Peyer's patch (tissue), 4 donors: ENCODE measurements at regions not wholly inside any gene's neighbourhood (a gene's known extent, or its start where the extent isn't known, plus 50 kb on each side); places are given as distances from the start of the nearest gene placed in this dataset.

ENCODE experiments used
- DNase-seq, 3 donors: peaks; one replicate each; pipeline ENCODE4 v3.0.0-alpha.2; 2017 to 2019
- H3K27ac ChIP-seq, 4 donors: fragments of 200-600 bp; sonication (generic); one replicate each; pipeline ENCODE4 v1.5.1; 2016 to 2019
- H3K27me3 ChIP-seq, 2 donors: fragments of 200-600 bp; sonication (generic); one replicate each; pipeline ENCODE4 v1.5.1; 2019
- H3K36me3 ChIP-seq, 3 donors: fragments of 200-600 bp; sonication (generic); one replicate each; pipeline ENCODE4 v1.5.1; 2016 to 2019
- H3K4me1 ChIP-seq, 4 donors: fragments of 200-600 bp; sonication (generic); one replicate each; pipeline ENCODE4 v1.5.1; 2016 to 2019
- H3K4me3 ChIP-seq, 4 donors: fragments of 200-600 bp; sonication (generic); 1 replicate in 3 of 4; 2 replicates in 1 of 4; pipeline ENCODE4 v1.5.1; 2016 to 2019; ENCODE audit warnings: mild to moderate bottlenecking in 1 of 4
- H3K9me3 ChIP-seq, 4 donors: fragments of 200-600 bp; sonication (generic); one replicate each; pipeline ENCODE4 v1.5.1; 2016 to 2019; ENCODE audit warnings: mild to moderate bottlenecking in 1 of 4
- POLR2A ChIP-seq, 2 donors: fragments of 450-650 bp; IDR thresholded peaks; one replicate each; pipeline ENCODE4 v1.5.1; 2017; ENCODE audit warnings: antibody characterized with exemption in 2 of 2, mild to moderate bottlenecking in 2 of 2, moderate library complexity in 2 of 2
- TF ChIP-seq, protein P1 (sequence below), 6 experiments: fragments of 450-650 bp in 4 of 6; fragments of 200-600 bp in 2 of 6; sonication (generic) in 1 of 6; IDR thresholded peaks; one replicate each; pipeline ENCODE4 v1.5.1; 2017 to 2019; ENCODE audit warnings: antibody characterized with exemption in 6 of 6, mild to moderate bottlenecking in 3 of 6, moderate library complexity in 1 of 6

DNA sequence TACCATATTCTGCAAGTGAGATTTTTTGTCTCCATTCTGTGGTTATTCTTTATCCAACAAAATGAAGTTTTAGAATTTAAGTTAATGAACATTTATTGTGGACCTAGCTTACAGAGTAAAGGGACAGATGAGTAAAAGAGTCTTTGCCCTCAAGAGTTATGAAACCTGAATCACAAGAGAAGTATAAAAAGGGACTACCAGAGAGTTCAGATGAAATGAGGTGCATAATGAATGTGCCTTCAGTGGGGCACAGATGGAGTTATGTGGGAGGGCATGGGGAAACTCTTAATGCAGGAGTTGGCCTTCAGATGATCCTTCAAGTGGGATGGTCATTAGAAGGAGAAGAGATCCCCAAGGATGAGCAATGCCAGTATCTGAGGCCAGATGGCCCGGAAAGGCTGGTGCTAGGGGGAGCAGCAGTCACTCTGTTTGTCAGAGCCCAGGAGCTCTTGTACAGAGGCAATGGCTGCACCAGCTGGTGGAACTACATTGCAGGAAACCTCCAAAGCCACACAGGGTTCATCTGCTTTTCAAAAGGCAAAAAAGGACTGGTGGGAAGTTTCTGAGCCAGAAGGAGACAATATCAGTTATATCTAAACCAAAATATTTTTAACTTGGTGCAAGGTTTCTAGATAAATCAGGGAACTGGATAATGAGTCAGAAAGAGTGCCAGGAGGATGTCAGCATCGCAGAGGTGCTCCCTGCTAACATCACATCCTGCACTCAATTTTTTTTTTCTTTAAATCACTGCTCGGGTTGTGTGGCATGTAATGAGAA lies 162.0 kb downstream of the KLF6 start:
- no peak for DNase-seq
- TF ChIP-seq POLR2A (IDR thresholded peaks at IDR 0.05): no peak
- TF ChIP-seq, protein P1, sequence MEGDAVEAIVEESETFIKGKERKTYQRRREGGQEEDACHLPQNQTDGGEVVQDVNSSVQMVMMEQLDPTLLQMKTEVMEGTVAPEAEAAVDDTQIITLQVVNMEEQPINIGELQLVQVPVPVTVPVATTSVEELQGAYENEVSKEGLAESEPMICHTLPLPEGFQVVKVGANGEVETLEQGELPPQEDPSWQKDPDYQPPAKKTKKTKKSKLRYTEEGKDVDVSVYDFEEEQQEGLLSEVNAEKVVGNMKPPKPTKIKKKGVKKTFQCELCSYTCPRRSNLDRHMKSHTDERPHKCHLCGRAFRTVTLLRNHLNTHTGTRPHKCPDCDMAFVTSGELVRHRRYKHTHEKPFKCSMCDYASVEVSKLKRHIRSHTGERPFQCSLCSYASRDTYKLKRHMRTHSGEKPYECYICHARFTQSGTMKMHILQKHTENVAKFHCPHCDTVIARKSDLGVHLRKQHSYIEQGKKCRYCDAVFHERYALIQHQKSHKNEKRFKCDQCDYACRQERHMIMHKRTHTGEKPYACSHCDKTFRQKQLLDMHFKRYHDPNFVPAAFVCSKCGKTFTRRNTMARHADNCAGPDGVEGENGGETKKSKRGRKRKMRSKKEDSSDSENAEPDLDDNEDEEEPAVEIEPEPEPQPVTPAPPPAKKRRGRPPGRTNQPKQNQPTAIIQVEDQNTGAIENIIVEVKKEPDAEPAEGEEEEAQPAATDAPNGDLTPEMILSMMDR (IDR thresholded peaks at IDR 0.05): no peak
- no peaks in the 10 kb centered on the region for H3K36me3 ChIP-seq
- H3K27me3 ChIP-seq: no peaks in the 10 kb centered on the region
- no peak overlapping the region for H3K4me3 ChIP-seq
- no peaks in the 10 kb centered on the region for H3K4me1 ChIP-seq
- peak overlapping the region in 1 of 4 donors; percentile 8 for H3K27ac ChIP-seq
- no peaks in the 10 kb centered on the region for H3K9me3 ChIP-seq

DNA sequence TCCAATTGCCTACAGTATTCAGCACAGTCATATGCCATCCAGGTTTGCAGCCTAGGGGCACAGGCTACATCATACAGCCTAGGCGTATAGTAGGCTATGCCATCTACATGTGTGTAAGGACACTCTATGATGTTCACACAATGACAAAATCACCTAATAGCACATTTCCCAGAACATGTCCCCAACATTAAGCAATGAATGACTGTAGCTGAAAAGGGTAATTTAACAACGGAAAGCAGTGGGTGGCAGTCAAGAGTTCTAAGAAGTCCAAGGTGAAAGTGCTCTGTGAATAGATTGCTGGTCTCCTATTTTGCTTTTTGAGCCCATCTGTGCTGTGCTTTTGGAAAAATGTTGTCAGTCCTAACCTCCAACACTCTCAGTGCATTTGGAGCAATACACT lies 162.6 kb downstream of the KLF6 start:
- Histone ChIP-seq H3K4me3 (no peak overlapping the region), H3K36me3 (no peaks in the 10 kb centered on the region), H3K9me3 (no peaks in the 10 kb centered on the region), H3K27ac (no peak overlapping the region), H3K27me3 (no peaks in the 10 kb centered on the region), H3K4me1 (no peaks in the 10 kb centered on the region)
- no peak for DNase-seq
- TF ChIP-seq, protein P1 (IDR thresholded peaks at IDR 0.05): no peak

DNA sequence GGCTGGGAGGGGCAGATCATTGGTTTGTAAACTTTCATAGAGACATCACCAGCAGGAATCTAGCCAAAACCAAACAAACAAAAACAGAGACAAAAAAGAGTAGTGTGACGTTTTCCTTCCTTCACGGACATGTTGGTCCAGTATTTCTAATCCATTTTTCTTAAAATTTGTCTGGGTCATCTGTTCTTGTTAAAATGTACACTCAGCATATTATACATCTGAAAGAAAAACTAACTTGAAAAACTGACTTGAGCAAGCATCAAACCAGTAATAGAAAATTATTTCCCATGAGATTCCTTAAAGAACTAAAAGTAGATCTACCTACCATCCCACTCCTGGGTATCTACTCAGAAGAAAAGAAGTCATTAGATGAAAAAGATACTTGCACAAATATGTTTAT lies 164.2 kb downstream of the KLF6 start:
- DNase-seq: no peak
- no peaks in the 10 kb centered on the region for H3K9me3 ChIP-seq
- H3K27me3 ChIP-seq: no peaks in the 10 kb centered on the region
- TF ChIP-seq, protein P1 (IDR thresholded peaks at IDR 0.05): no peak
- TF ChIP-seq POLR2A (IDR thresholded peaks at IDR 0.05): no peak
- H3K4me3 ChIP-seq: no peak overlapping the region
- no peak overlapping the region for H3K27ac ChIP-seq
- no peaks in the 10 kb centered on the region for H3K4me1 ChIP-seq
- no peaks in the 10 kb centered on the region for H3K36me3 ChIP-seq

- no peaks in the 10 kb centered on the region for H3K36me3 ChIP-seq
- DNase-seq: no peak
- H3K27ac ChIP-seq: no peak overlapping the region
- no peaks in the 10 kb centered on the region for H3K27me3 ChIP-seq
- no peak overlapping the region for H3K4me3 ChIP-seq
- H3K9me3 ChIP-seq: no peaks in the 10 kb centered on the region
- TF ChIP-seq POLR2A (IDR thresholded peaks at IDR 0.05): no peak
- TF ChIP-seq, protein P1 (IDR thresholded peaks at IDR 0.05): no peak
- H3K4me1 ChIP-seq: no peaks in the 10 kb centered on the region
These were observed 165.8 kb downstream of the KLF6 start for GRCh38 chr10:3619241-3619640.

- H3K27ac ChIP-seq: no peak overlapping the region
These were observed 168.1 kb downstream of the KLF6 start for GRCh38 chr10:3616880-3617279.

More at GRCh38 chr10:3616880-3617279, 168.1 kb downstream of the KLF6 start:
- no peaks in the 10 kb centered on the region for H3K36me3 ChIP-seq
- DNase-seq: no peak
- H3K27me3 ChIP-seq: no peaks in the 10 kb centered on the region
- no peaks in the 10 kb centered on the region for H3K9me3 ChIP-seq
- H3K4me3 ChIP-seq: no peak overlapping the region
- no peak for TF ChIP-seq POLR2A (IDR thresholded peaks at IDR 0.05)
- TF ChIP-seq, protein P1 (IDR thresholded peaks at IDR 0.05): no peak
- H3K4me1 ChIP-seq: no peaks in the 10 kb centered on the region
